ENCODE measurements at regions not wholly inside any gene's neighbourhood (a gene's known extent, or its start where the extent isn't known, plus 50 kb on each side); places are given as distances from the start of the nearest gene placed in this dataset.
A peak's percentile ranks its signal among the peaks of the same experiment; 100 is the strongest.
"Not testable (repeated sequence)": the region's sequence is repeated elsewhere in the genome, so short reads cannot be mapped to it uniquely, and the experiment has no call there.

DNA sequence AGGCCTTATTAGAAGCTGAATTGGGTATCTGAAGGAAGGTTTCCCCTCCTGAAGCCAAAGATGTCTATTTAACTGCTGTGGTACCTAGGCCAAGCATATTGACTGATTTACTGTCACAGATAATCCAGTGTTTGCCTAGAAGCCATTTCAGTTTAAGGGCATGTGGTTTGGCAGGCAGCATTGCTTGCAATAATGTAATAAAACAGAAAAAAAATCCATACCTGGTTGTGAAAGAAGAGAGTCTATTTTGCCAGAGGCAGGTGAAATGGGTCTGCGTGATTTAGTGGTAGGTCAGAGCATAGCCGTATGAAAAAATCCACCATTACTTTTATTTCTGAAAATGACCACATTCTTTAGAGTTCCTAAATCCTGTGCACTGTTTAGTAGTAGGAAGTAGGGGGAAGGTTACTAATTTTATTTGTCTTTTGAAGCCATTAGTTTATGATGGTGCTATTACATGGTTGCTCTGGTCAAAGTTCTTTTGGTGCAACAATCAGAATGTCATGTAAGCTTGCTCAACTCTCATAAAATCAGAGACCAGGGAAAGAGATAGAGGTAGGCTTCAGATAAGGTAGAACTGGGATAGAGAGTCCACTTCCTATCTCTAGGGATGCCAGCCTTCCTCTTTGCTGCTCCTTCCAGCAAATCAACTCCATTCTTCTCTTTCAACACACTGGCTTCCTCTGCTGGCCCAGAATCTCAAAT, 343.4 kb downstream of the GPD2 start:
- FAIRE-seq: no peak

DNA sequence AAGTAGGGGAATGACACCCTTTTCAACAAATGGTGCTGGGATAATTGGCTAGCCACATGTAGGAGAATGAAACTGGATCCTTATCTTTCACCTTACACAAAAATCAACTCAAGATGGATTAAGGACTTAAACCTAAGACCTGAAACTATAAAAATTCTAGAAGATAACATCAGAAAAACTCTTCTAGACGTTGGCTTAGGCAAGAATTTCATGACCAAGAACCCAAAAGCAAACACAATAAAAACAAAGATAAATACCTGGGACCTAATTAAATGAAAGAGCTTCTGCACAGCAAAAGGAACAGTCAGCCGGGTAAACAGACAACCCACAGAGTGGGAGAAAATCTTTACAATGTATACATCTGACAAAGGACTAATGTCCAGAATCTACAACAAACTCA, 345.5 kb downstream of the GPD2 start:
- FAIRE-seq: not testable (repeated sequence)

DNA sequence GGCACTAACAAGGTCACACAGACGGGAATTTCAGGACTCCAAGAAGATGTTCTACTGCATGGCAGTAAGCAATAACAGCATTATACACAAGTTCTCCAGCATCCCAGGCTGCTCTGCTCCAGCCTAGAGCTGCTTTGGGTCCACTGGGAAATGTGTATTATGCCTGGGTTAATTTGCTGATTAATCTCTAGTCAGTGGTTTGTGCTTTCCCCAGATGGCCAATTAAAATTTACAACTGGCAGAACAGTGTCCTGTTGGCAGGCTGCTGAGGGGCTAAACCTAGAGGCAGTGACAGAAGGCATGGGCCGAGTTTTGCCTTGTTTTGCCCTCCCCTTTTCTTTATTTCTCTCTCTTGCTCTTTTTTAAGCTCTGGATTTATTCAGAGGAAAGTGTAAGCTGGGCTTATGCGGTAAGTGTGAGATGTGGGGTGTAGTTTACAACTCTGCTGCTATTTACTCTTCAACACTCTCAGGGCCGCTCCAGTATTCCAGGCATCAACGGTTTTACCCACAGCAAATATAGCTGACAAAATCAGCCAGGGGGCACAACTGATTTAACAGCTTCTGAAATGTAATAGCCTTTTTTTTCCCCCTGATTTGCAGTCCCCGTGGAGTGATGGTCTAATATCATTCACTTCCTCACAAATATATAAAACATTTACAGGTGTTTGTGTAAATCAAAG, 348.0 kb downstream of the GPD2 start:
- peak; percentile 33 for FAIRE-seq

DNA sequence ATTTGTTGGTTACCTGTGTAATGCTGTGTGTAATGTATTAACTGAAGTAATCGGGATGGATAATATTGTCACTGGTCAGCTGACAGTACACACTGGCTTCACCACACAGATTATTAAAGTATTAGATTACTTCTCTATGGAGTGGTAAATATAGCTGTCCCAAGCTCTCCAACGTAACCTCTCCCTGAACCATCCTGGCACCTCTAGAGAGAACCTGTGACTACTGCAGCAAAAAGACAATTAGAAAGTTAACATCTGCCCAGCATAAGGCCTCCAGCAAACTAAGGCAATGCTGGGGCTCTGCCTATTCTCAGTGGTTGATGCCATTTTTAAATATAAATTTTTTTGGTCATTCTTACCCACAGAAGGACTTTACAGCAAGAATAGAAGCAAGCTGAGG, 351.3 kb downstream of the GPD2 start:
- FAIRE-seq: no peak

DNA sequence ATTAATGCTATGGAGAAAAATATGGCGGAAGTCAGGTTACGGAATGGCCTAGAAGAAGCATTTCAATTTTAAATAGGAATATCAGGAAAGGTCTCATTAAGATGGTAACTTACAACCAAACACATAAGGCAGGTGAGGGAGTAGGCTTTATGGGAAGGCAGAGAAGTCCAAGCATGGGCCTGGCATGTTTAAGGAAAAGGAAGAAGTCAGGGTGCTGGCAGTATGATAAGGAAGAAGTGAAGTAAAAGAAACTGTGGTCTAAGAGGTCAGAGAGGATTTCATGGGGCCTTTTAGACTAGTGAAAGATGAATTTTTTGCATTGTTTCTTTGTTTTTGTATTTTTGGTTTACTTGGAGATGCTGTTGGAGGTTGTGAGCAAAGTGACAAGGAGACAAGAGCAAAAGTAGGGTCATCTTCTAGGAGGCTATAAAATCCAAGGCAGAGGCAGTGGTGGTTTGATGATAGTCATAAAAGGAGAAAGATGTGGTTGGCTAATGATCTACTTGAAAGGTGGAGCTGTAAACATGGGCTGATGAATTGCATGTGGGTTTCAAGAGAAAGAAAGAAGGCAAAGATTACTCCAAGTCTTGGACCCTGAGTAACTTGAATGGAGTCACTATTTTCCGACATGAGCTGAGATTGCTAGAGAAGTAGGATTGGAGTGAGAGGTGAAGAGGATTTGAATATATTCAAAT, 354.3 kb downstream of the GPD2 start:
- FAIRE-seq: no peak

DNA sequence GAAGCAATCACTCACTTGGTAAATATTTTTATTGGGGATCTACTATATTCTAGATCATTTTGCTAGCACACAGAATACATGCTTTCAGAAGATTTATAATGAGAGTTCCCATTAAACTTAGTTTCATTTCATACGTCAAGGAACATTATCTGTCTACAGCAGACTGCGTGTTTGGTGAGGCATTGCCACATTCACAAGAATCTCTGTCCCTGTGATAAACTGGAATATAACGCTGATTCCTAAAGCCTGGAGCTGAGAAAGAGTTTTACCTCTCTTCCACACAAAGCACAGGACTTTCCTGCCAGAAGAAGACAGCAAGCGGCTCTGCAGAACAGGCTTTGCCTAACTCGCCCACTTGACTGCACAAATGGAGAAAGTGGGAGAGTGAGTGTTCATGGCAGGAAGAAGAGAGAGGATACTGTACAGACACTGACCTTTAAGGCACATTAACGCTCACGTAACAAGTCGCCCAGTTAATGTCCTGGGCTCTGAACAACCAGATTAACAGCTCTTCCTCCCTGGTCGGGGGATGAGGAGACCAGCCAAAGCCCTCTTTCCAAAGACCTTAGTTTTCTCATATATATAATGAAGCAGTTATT, 356.2 kb downstream of the GPD2 start:
- FAIRE-seq: no peak

DNA sequence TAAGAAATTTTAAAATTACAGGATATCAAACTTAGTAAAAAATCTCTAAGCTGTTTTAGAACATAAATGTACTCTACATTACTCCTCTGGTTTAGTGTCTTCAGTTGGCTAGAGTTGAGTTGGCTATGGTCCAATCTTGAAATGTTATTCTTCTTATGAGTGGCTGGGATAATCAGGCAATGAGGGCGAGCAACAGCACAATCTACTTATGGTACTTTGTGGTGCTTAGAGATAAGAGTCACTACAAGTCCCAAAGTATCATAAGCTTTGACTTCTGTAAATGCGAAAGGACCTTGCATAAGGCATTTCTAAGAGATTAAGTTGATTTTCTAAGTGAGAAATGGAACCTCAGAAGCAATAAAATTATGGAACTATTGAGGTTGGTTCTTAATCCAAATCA, 361.7 kb downstream of the GPD2 start:
- FAIRE-seq: no peak

DNA sequence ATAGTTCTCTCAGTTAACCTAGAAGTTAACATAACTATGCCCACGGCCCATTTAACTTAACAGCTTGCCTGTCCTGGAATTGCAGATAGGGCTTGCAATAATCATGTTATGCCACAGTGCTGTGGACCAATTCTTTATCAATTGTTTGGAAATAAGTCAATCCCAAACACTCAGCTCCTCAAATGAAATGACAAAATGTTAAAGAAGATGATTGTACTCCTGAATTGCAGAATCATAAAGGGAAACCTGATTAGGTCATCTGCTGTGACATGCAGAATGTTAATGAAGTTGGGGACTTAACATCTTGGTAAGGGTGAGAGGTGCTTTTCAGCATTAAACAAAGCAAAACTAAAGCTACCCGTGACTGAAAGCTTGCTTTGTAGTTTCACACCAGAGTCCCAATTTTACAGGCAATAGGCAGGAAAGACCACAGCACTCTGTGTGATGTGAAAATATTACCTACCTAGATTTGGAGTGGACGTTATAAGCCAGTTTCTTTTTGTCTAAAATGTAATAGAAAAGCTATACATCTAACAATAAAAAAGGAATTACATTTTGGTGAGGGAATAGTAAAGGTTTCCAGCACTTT, 364.0 kb downstream of the GPD2 start:
- no peak for FAIRE-seq

DNA sequence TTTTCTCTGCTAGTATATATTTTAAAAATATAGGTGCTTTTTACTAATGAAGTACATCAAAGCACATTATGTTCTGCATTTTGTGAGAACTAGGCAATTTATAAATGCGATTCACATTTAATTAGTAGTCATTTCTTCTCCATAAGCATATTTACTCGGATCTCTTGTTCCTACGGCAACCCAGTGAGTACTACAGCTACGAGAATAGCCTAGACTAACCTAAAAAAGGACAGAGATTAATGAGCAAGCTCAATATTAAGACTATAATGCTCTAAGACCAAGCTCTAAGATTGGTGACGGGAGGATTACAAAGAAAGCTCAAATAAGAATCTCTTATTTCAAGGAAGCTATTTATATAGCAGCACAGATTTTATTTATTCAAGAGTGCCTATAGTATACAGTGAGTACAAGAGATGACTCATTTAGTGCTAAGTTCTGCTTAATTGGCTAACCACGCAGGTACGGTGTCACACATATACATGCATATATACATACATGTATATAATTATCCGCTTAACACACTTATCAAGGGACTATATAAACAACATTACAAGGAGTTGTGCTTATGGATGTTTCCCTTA, 364.7 kb downstream of the GPD2 start:
- peak; percentile 95 for FAIRE-seq

DNA sequence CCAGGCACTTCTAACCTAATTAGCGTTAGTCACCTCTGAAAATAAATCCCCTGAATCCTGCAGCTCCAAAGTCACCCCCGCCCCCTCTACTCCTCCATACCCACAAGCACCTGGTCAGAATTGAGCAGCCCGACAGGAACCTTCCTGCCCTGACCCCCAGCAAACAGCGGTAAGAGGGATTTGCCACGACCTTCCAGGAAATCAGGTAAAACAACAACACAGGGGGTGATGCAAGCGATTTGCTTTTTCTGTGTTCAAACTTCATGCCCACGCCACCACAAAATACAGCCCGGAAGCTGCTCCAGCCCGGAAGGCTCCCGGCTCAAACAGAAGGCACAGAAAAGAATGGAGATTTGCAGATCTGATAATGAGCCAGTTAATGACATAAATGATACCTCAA, 367.1 kb downstream of the GPD2 start:
- peak; percentile 27 for FAIRE-seq

DNA sequence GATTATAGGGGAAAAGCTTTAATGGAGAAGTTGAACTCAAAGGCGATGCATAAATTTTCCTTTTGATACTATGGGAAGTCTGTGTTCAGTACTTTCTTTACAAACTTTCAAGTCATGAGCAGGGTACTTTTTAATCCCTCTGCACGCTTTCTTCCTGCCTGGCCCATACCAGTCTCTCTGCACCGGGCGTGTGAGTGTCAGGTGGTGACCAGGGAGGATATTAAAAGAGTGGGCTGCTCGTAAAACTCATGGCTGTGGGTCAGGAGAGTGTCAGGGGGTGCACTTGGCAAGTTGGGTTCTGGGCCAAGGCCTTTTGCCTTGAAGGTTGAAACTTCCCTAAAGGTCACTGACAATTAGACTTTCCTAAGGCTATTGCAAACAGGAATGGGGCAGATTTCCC, 367.8 kb downstream of the GPD2 start:
- FAIRE-seq: no peak

DNA sequence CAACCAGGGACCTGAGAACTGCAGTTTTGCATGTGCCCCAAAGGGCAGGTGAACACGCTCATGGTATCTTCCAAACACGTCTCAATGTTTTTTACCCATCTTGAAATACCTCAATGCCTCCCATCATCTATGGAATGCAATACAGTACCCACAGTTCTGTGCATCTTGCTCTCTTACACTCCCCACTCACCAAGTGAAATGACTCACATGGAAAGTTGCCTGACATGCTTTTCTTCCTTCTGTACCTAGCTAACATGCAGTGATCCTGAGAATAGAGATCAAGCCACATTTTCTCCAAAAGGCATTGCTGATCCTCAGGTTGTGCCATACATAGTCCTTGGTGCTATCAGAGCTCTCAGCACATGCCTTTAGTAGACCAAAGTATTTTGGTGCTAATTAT, 373.9 kb downstream of the GPD2 start:
- FAIRE-seq: no peak

DNA sequence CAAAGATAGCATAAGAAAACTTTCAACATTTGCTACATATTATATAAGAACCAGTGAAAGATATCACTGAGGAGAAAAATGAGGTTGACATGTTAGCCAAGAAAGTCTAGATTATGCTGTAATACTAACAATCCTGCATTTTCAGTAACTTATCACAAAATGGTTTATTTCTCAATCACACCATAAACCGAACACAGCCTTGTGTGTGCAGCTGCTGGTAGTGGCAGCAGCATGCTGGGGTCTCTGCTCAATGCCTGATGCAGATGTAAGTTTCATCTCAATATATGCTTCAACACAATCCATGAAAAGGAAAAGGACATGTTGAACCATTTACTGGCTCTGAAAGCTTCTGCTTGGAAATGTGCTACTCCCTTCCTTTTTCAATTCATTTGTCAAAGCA, 376.3 kb downstream of the GPD2 start:
- FAIRE-seq: no peak

DNA sequence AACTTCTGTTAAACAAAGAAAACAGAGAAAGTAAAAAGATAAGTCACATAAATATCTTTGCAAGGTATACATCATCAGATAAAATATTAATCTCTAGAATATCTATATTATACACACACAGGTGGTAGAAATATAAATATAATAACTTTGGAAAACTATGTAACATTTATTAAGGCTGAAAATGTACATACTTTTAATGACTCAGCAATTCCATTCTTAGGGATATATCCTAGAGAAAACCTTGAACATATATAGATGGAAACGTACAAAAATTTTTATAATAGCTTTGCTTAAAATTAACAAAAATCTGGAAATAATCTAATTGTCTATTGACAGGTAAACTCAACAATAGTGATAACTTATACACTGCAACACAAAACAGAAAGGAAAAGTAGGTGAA, 381.3 kb downstream of the GPD2 start:
- no peak for FAIRE-seq

DNA sequence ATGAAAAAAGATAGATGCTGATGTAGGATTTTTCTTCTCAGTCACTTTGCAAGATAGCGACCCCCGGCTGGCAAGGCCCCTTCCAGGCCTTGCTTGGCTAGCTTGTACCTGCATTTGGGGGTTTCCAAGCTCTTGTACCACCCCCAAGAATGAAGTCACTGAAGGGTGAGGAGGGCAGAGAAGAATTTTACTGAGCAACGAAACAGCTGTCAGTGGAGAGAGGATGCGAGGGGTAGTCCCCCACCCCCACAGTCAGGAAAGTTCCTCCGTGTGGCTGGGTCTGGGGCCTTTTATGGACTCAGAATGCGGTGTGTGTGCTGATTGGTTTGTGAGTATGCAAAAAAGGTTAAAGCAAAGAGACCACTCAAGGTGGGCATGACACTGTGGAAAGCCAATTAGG, 382.0 kb downstream of the GPD2 start:
- FAIRE-seq: no peak

DNA sequence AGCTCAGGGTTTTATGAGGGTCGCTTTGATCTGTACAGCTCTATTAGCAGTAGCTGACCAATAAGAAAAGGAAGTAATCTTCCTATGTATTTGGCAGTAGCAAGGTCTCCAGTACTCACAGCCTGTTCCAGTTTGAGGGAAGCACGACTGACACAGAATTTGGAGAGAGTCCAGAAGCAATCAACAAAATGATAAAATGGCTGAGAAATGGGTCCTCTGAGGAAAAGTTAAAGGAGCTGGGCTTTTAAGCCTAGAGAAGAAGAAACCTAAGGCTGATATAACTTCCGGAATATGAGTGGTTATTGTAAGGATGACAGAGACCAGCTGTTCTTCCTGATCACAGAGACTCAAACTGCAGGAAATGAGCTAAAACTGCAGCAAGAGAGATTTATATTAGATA, 382.8 kb downstream of the GPD2 start:
- no peak for FAIRE-seq

DNA sequence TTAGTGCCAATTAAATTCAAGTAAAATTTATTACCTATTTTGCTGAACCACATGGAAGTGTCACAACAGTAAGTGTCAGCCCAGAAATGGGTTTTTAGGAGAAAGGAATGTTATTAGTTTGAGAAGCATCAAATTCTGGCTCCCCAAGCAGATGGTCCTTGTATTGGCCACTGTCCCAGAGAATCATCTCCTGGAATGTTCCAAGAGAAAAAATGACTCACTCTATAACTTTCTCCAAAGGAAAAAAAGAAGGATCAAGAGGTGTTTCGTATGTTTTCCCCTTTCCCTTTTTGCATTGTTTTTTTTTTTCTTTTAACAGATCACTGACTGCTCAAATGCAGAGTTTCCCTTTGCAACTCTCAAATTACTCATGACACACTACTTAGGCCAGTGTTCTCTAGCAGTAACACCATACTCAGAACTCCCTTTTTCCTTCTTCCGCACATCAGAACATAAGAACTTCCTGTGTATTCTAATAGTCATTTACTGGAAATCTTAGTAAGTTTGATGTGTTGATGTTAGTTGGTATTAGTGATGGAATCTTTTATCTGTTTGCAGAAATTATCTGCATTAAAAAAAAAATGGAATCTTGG, 390.3 kb downstream of the GPD2 start:
- no peak for FAIRE-seq

DNA sequence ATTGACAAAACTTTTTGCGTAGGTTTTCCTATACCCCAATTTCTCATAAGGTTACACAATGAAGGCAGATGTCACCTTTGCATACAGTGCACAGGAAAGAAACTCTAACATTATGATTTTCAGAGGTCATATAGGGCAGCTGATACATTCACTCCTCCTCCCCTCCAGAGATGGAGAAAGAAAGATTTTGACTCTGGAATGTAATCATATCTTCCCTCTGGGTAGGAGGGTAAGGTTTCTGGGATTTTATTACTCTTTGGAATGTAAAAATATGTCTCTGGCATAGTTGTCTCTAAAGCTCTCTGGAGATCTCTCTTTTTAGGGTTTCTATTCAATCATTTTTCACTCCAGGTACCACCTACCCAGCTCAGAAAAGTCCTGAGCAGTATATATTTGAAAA, 398.3 kb downstream of the GPD2 start:
- FAIRE-seq: no peak

DNA sequence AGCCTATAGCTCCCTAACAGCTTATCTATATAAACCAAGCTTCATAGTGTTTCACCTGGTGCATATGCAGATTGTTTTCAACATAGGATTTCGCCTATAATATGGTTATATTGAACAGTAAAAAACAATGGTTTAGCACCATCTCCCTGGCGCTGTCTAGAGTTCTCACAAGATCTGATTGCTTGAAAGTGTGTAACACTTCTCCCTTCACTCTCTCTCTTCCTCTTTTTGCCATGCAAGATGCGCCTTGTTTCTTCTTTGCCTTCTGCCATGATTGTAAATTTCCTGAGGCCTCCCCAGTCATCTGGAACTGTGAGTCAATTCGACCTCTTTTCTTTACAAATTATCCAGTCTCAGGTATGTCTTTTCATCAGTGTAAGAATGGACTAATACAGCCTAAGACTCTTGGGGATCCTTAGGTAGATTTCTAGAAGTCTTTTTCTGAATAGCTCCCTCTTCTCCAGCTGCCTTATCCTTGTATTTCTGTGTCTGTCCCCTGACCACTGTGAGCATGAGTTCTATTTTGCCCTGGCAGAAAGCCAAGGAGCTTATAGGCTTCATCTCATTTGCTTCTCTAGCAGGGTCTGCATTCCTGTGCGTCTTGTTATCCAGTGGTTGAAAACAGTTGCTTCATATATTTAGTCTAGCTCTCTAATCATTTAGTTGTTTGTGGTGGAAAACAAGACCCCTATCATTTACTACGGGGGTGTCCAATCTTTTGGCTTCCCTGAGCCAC, 401.6 kb downstream of the GPD2 start:
- FAIRE-seq: no peak

DNA sequence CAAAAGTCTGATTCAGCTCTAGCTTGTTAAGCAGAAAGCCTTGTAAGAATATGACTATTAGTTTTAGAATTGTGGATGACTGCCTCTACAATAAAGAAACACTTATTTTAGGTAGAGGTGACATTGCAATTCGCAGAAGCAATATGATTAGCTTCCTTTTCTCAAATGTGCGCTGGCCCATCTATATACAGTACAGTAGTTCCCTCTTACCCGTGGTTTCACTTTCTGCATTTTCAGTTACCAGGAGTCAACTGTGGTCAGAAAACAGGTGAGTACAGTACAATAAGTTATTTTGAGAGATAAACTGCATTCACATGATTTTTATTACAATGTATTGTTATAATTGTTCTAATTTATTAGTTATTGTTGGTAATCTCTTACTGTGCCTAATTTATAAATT, 405.1 kb downstream of the GPD2 start:
- no peak for FAIRE-seq

DNA sequence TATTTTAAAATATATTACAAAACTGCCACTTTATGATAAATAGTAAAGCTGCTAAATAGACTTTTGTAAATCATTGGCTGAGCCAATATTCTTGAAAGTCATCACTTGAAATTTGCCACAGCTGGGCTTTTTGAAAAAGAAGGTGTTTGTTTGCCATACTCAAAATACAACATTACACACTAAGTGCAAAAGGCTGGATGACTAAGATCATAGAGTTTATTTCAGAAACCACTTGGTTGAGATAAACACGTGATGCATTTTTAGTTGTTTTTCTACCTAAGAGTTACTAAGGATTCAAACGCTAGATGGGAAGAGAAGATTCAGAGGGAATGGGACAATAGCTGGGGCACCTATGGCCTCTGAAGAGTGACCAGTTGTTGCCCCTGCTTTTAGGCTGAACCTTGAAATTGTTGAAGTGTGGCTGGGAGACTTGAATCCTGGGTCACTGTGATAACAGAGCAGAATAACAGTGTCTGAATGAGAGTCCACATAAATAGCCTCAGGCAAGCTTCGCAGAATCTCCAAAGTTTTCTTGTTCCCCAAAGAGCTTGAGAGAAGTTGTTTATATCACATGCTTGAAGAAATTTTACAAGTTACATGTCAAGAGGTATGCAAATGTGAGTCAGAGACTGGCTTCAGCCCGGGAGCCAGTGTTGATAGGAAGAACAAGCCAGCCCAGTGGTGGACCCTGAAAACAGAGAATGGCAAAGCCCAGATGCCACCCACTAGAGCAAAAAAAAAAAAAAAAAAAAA, 409.8 kb downstream of the GPD2 start:
- FAIRE-seq: no peak
